GM12878 (cell line): ENCODE measurements at regions not wholly inside any gene's neighbourhood (a gene's known extent, or its start where the extent isn't known, plus 50 kb on each side); places are given as distances from the start of the nearest gene placed in this dataset.

Experiments used
- ATAC-seq: fragments of 200-7000 bp; cut with Tn5 transposase; 3 replicates; pipeline ENCODE4 v1.9.1; 2020; ENCODE audit warnings: mild to moderate bottlenecking, moderate library complexity
- BruUV-seq: library from RNA; stranded (reverse); fragments of 400-500 nt; replicated peaks from 2 replicates; lab custom pipeline; 2021; lab: Mats Ljungman, UMichigan
- CTCF ChIA-PET: fragments of 300-600 bp; sonication (Branson Sonifier 250); formaldehyde crosslinking; extraction: SDS; loops from one replicate; lab custom pipeline; 2021; ENCODE audit warnings: inconsistent platforms; lab: Yijun Ruan, JAX
- POLR2A ChIA-PET: fragments of 350-600 bp; formaldehyde crosslinking; extraction: SDS; loops from one replicate; lab custom pipeline; 2021; ENCODE audit warnings: inconsistent platforms; lab: Charles Lee
- RAD21 ChIA-PET: fragments of 300-600 bp; sonication (Branson Sonifier 250); formaldehyde crosslinking; loops from one replicate; lab custom pipeline; 2023; ENCODE audit warnings: antibody characterized with exemption; ENCODE audit not compliant: unreplicated experiment; lab: Charles Lee
- SMC1A ChIA-PET: fragments of 300-600 bp; sonication (Branson Sonifier 250); formaldehyde crosslinking; loops from one replicate; lab custom pipeline; 2023; ENCODE audit not compliant: unreplicated experiment, uncharacterized antibody; lab: Charles Lee
- DNase-seq: peaks from one replicate; pipeline ENCODE4 v3.0.0-alpha.2; 2011; ENCODE audit warnings: low read depth, low spot score
- FAIRE-seq: peaks from 3 replicates; lab custom pipeline; 2011; peaks lifted over from hg19 to GRCh38; lab: Jason Lieb, UNC
- H2AFZ ChIP-seq: 2 replicates; pipeline ENCODE4 v1.6.0; 2011; ENCODE audit warnings: low read depth, low read length, control low read depth; ENCODE audit not compliant: control insufficient read depth
- H3K27ac ChIP-seq: 2 replicates; pipeline ENCODE4 v1.5.1; 2011; ENCODE audit warnings: control low read depth; ENCODE audit not compliant: control insufficient read depth, insufficient read depth
- H3K27me3 ChIP-seq, 2 experiments: replicated peaks in 1 of 2; 2 replicates each; pipeline versions ENCODE4 v1.6.0 to v1.6.1; 2011; ENCODE audit warnings: low read length in 1 of 2; ENCODE audit not compliant: control insufficient read depth in 2 of 2, insufficient read depth in 2 of 2
- H3K36me3 ChIP-seq, 2 experiments: 2 replicates each; pipeline ENCODE4 v1.5.1; 2011; ENCODE audit warnings: low read length in 1 of 2; ENCODE audit not compliant: control insufficient read depth in 2 of 2, insufficient read depth in 2 of 2
- H3K4me1 ChIP-seq: 2 replicates; pipeline ENCODE4 v1.6.1; 2011; ENCODE audit warnings: mild to moderate bottlenecking, low read length, moderate library complexity, mixed read lengths; ENCODE audit not compliant: control insufficient read depth, insufficient read depth
- H3K4me2 ChIP-seq: 2 replicates; pipeline ENCODE4 v1.6.0; 2011; ENCODE audit warnings: control low read depth; ENCODE audit not compliant: control insufficient read depth, insufficient read depth
- H3K4me3 ChIP-seq: fragments of 200-600 bp; sonication (generic); 2 replicates; pipeline ENCODE4 v1.5.1; 2016
- H3K79me2 ChIP-seq: 2 replicates; pipeline ENCODE4 v1.6.0; 2011; ENCODE audit warnings: low read length; ENCODE audit not compliant: control insufficient read depth, insufficient read depth
- H3K9ac ChIP-seq: 2 replicates; pipeline ENCODE4 v1.8.0; 2011; ENCODE audit warnings: low read length, control low read depth, mixed read lengths; ENCODE audit not compliant: control insufficient read depth, insufficient read depth
- H3K9me3 ChIP-seq: replicated peaks from 3 replicates; pipeline ENCODE4 v1.5.1; 2011; ENCODE audit warnings: mild to moderate bottlenecking, low read length; ENCODE audit not compliant: control insufficient read depth, insufficient read depth
- H4K20me1 ChIP-seq: 2 replicates; pipeline ENCODE4 v1.6.0; 2011; ENCODE audit not compliant: control insufficient read depth, insufficient read depth
- CHD2 ChIP-seq: IDR thresholded peaks from 2 replicates; pipeline ENCODE4 v1.6.1; 2011; ENCODE audit warnings: low read depth, low read length, improper control_type of control experiment, borderline replicate concordance
- CREM ChIP-seq: IDR thresholded peaks from 2 replicates; pipeline ENCODE4 v1.6.1; 2014; ENCODE audit warnings: antibody characterized with exemption, low read depth
- JUND ChIP-seq: IDR thresholded peaks from 2 replicates; pipeline ENCODE4 v1.6.1; 2012; ENCODE audit warnings: low read depth, mild to moderate bottlenecking, low read length, improper control_type of control experiment, moderate library complexity
- KLF5 ChIP-seq: fragments of 450-650 bp; IDR thresholded peaks from 2 replicates; pipeline ENCODE4 v1.6.1; 2014; ENCODE audit warnings: mild to moderate bottlenecking; ENCODE audit not compliant: partially characterized antibody
- NBN ChIP-seq: fragments of 450-650 bp; IDR thresholded peaks from 2 replicates; pipeline ENCODE4 v1.6.1; 2016
- NFYB ChIP-seq: IDR thresholded peaks from 2 replicates; pipeline ENCODE4 v1.6.1; 2011; ENCODE audit warnings: low read depth, mild to moderate bottlenecking, low read length, improper control_type of control experiment, moderate library complexity; ENCODE audit not compliant: insufficient read depth
- POLR2AphosphoS5 ChIP-seq: IDR thresholded peaks from 2 replicates; pipeline ENCODE4 v1.6.1; 2011; ENCODE audit warnings: mild to moderate bottlenecking, low read length, inconsistent platforms
- RBBP5 ChIP-seq: fragments of 200-600 bp; sonication (generic); conservative IDR thresholded peaks from 2 replicates; pipeline ENCODE4 v1.6.1; 2016
- SIX5 ChIP-seq: IDR thresholded peaks from 2 replicates; pipeline ENCODE4 v1.6.1; 2011; ENCODE audit warnings: mild to moderate bottlenecking, low read depth, low read length, moderate library complexity; ENCODE audit not compliant: severe bottlenecking
- SMARCA5 ChIP-seq: fragments of 450-650 bp; IDR thresholded peaks from 2 replicates; pipeline ENCODE4 v1.6.1; 2017; ENCODE audit warnings: mild to moderate bottlenecking
- SREBF1 ChIP-seq: IDR thresholded peaks from 2 replicates; pipeline ENCODE4 v1.6.1; 2012; ENCODE audit warnings: mild to moderate bottlenecking, low read length
- ZNF207 ChIP-seq: fragments of 450-650 bp; IDR thresholded peaks from 2 replicates; pipeline ENCODE4 v1.6.1; 2014; ENCODE audit warnings: antibody characterized with exemption, mild to moderate bottlenecking, borderline replicate concordance
- WGBS: methylation state at CpG from one replicate; pipeline ENCODE4 v1.1.6; 2016; ENCODE audit warnings: low lambda C conversion rate; ENCODE audit not compliant: insufficient replicate concordance, insufficient coverage; ENCODE audit errors: missing lambda C conversion rate; 5-methylcytosine and 5-hydroxymethylcytosine counted together
- in situ Hi-C: fragments of 300-500 bp; cut with MboI; formaldehyde crosslinking; loops from 9 replicates; pipeline ENCODE4 v1.14.3; 2018; ENCODE audit warnings: mixed read lengths
- intact Hi-C: fragments of 100-400 bp; cut with micrococcal nuclease; formaldehyde crosslinking; loops from one replicate; pipeline ENCODE4 v1.14.2; 2022; ENCODE audit not compliant: unreplicated experiment
- TF ChIP-seq, protein P1 (sequence below): fragments of 450-650 bp; IDR thresholded peaks from 2 replicates; pipeline ENCODE4 v1.6.1; 2016; ENCODE audit warnings: mild to moderate bottlenecking
- TF ChIP-seq, protein P2 (sequence below): fragments of 450-650 bp; IDR thresholded peaks from 2 replicates; pipeline ENCODE4 v1.6.1; 2017; ENCODE audit warnings: low read depth, mild to moderate bottlenecking, moderate library complexity

DNA sequence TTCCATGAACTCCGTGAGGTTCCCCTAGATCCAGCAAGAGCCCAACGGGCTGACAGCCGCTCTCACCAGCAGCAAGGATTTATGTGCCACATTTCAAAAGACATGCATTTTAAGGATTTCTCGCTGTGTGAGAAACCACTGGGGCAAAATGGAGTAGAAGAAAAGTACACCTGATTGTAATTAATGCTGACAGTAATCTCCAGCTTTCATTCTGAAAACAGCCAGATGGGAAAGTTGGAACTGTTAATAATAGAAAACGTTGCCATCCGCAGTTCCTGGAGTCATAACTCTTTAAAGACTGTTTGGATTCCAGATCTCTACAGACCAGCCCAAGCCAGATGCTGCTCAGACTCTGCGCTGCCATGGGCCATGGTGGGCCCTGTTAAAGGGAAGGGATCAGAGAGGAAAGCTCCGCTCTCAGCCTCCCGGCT lies 216.9 kb upstream of the GLI3 start:
- no peak for TF ChIP-seq JUND
- SMC1A ChIA-PET, result interaction anchor here (1.0 kb wide), 1 partner anchor 422 kb away, joined by 4 read pairs; no protein-coding TSS in a partner anchor
- H2AFZ ChIP-seq, result no peak overlapping the region
- H4K20me1 ChIP-seq, result no peaks in the 10 kb centered on the region
- no peak overlapping the region for H3K27ac ChIP-seq
- intact Hi-C loops, result no loop called here
- no peak overlapping the region for H3K4me3 ChIP-seq
- no peak overlapping the region for H3K9ac ChIP-seq
- no peak overlapping the region for H3K4me2 ChIP-seq
- CTCF ChIA-PET, result no interaction called here
- RAD21 ChIA-PET, result interaction anchor here (0.5 kb wide), 1 partner anchor 239 kb away, joined by 3 read pairs; no protein-coding TSS in a partner anchor
- no peaks in the 10 kb centered on the region for H3K79me2 ChIP-seq
- WGBS, result 32% methylated on average over 9 of the region's 9 CpGs
- no peaks in the 10 kb centered on the region for H3K36me3 ChIP-seq
- H3K9me3 ChIP-seq, result no peaks in the 10 kb centered on the region
- no peaks in the 10 kb centered on the region for H3K27me3 ChIP-seq
- FAIRE-seq (no peak), DNase-seq (no peak), ATAC-seq (no peak)
- POLR2A ChIA-PET, result no interaction called here
- in situ Hi-C loops, result no loop called here
- H3K4me1 ChIP-seq, result no peaks in the 10 kb centered on the region
- BruUV-seq, result no TSS peak

DNA sequence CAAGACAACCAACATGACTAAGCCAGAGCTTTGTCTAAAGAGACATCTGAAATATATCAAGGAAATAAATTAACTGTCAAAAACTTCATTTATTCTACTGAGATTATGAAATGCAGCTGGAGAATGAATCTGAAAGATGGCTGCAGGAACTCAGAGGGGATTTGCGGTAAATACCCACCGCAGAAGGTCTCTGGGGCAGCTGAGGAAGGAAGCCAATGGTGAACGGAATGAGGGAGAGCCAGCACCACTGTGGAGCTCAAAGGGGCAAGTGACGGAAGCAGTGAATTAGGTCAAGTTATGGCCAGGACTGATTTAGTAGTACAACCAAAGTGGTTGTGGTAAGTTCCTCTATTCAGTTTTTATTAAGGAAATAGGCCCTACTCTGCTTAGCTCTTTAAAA lies 215.3 kb upstream of the GLI3 start:
- Histone ChIP-seq H3K36me3 (no peaks in the 10 kb centered on the region), H3K9me3 (no peaks in the 10 kb centered on the region), H3K9ac (no peak overlapping the region), H3K27me3 (no peaks in the 10 kb centered on the region), H3K4me1 (no peaks in the 10 kb centered on the region), H3K79me2 (no peaks in the 10 kb centered on the region), H3K27ac (no peak overlapping the region), H2AFZ (no peak overlapping the region), H3K4me3 (no peak overlapping the region), H4K20me1 (no peaks in the 10 kb centered on the region), H3K4me2 (no peak overlapping the region)
- DNase-seq (no peak), ATAC-seq (no peak), FAIRE-seq (no peak)
- in situ Hi-C loops (no loop called here), intact Hi-C loops (no loop called here)
- TF ChIP-seq KLF5, result no peak
- TF ChIP-seq CHD2, result no peak
- no peak for TF ChIP-seq SREBF1
- TF ChIP-seq POLR2AphosphoS5, result no peak
- TF ChIP-seq SIX5, result no peak
- TF ChIP-seq NFYB, result no peak
- TF ChIP-seq, protein P1, sequence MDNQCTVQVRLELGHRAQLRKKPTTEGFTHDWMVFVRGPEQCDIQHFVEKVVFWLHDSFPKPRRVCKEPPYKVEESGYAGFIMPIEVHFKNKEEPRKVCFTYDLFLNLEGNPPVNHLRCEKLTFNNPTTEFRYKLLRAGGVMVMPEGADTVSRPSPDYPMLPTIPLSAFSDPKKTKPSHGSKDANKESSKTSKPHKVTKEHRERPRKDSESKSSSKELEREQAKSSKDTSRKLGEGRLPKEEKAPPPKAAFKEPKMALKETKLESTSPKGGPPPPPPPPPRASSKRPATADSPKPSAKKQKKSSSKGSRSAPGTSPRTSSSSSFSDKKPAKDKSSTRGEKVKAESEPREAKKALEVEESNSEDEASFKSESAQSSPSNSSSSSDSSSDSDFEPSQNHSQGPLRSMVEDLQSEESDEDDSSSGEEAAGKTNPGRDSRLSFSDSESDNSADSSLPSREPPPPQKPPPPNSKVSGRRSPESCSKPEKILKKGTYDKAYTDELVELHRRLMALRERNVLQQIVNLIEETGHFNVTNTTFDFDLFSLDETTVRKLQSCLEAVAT, result no peak
- no peak for TF ChIP-seq CREM
- TF ChIP-seq NBN, result no peak
- no peak for TF ChIP-seq ZNF207
- no peak for TF ChIP-seq RBBP5
- TF ChIP-seq, protein P2, sequence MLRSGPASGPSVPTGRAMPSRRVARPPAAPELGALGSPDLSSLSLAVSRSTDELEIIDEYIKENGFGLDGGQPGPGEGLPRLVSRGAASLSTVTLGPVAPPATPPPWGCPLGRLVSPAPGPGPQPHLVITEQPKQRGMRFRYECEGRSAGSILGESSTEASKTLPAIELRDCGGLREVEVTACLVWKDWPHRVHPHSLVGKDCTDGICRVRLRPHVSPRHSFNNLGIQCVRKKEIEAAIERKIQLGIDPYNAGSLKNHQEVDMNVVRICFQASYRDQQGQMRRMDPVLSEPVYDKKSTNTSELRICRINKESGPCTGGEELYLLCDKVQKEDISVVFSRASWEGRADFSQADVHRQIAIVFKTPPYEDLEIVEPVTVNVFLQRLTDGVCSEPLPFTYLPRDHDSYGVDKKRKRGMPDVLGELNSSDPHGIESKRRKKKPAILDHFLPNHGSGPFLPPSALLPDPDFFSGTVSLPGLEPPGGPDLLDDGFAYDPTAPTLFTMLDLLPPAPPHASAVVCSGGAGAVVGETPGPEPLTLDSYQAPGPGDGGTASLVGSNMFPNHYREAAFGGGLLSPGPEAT, result no peak
- no peak for TF ChIP-seq SMARCA5
- ChIA-PET CTCF (no interaction called here), SMC1A (no interaction called here), POLR2A (no interaction called here), RAD21 (no interaction called here)
- WGBS, result 0% methylated on average over 4 of the region's 4 CpGs
- BruUV-seq, result no TSS peak
